Activated B cell treated with CpG ODN at 0.5 μM for 24 hours (primary cell): ENCODE measurements at regions not wholly inside any gene's neighbourhood (a gene's known extent, or its start where the extent isn't known, plus 50 kb on each side); places are given as distances from the start of the nearest gene placed in this dataset.

ENCODE experiments used
- ATAC-seq: fragments of 200-7000 bp; cut with Tn5 transposase; one replicate; pipeline ENCODE4 v1.10.0; 2021; ENCODE audit warnings: low read depth, mild to moderate bottlenecking, moderate library complexity
- CTCF ChIA-PET: fragments of 350-600 bp; sonication (Branson Sonifier 250); formaldehyde crosslinking; loops from one replicate; lab custom pipeline; 2021; ENCODE audit warnings: antibody characterized with exemption; lab: Charles Lee
- POLR2A ChIA-PET: fragments of 350-600 bp; sonication (Branson Sonifier 250); formaldehyde crosslinking; loops from one replicate; lab custom pipeline; 2021; ENCODE audit warnings: antibody characterized with exemption; lab: Charles Lee
- DNase-seq: peaks from one replicate; pipeline ENCODE4 v3.0.0; 2022
- H3K27ac Mint-ChIP-seq: one replicate; pipeline ENCODE4 v1.8.0; 2020; ENCODE audit warnings: mixed read lengths
- H3K27me3 Mint-ChIP-seq: one replicate; pipeline ENCODE4 v1.8.0; 2021; ENCODE audit warnings: mixed read lengths
- H3K36me3 Mint-ChIP-seq: one replicate; pipeline ENCODE4 v1.8.0; 2021; ENCODE audit warnings: low read depth, mixed read lengths
- H3K4me1 Mint-ChIP-seq: one replicate; pipeline ENCODE4 v1.8.0; 2021; ENCODE audit warnings: mixed read lengths
- H3K4me3 Mint-ChIP-seq: one replicate; pipeline ENCODE4 v1.8.0; 2020; ENCODE audit warnings: mild to moderate bottlenecking, mixed read lengths
- H3K9me3 Mint-ChIP-seq: one replicate; pipeline ENCODE4 v1.8.0; 2020; ENCODE audit warnings: mixed read lengths
- intact Hi-C: fragments of 100-400 bp; cut with micrococcal nuclease; formaldehyde crosslinking; loops from one replicate; pipeline ENCODE4 v1.15.1; 2024
- TF ChIP-seq, protein P1 (sequence below): fragments of 200-600 bp; IDR thresholded peaks from one replicate; pipeline ENCODE4 v1.8.0; 2022; ENCODE audit warnings: antibody characterized with exemption, mild to moderate bottlenecking

DNA sequence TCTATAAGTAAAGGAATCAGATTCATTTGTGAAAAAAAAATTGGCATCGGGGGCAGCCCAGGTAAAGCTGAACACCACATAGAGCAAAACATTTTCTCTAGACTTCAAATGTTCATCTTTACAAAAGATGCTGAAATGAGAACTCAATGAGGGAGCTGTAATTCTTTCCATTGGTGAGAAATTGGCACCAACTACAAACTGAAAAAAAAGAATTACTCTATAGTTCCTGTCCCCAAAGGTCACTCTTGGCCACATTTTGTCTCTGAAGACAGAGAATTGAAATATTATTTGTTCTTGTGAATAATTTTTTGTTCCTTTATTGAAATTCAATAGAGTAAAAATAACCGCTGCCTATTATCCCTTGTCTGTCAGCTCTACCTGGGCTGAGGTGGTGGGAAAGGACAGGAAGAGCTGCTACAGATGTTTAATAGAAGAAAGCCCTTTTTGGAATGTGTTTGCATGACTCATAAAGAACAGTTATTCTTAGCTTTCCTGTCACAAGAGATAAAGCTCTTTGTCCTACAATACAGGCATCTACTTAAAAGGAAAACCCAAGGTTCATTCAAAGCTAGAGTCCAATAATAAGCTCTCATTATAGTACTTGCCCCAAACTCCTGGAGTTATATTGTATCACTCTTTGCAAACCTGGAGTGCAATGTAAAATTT is 380.1 kb upstream of the KITLG start:
- TF ChIP-seq, protein P1, sequence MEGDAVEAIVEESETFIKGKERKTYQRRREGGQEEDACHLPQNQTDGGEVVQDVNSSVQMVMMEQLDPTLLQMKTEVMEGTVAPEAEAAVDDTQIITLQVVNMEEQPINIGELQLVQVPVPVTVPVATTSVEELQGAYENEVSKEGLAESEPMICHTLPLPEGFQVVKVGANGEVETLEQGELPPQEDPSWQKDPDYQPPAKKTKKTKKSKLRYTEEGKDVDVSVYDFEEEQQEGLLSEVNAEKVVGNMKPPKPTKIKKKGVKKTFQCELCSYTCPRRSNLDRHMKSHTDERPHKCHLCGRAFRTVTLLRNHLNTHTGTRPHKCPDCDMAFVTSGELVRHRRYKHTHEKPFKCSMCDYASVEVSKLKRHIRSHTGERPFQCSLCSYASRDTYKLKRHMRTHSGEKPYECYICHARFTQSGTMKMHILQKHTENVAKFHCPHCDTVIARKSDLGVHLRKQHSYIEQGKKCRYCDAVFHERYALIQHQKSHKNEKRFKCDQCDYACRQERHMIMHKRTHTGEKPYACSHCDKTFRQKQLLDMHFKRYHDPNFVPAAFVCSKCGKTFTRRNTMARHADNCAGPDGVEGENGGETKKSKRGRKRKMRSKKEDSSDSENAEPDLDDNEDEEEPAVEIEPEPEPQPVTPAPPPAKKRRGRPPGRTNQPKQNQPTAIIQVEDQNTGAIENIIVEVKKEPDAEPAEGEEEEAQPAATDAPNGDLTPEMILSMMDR, result no peak
- no peaks in the 10 kb centered on the region for H3K27me3 Mint-ChIP-seq
- H3K4me1 Mint-ChIP-seq, result no peaks in the 10 kb centered on the region
- CTCF ChIA-PET, result no interaction called here
- no peak overlapping the region for H3K4me3 Mint-ChIP-seq
- no peaks in the 10 kb centered on the region for H3K9me3 Mint-ChIP-seq
- intact Hi-C loops, result no loop called here
- no peaks in the 10 kb centered on the region for H3K36me3 Mint-ChIP-seq
- no peak for ATAC-seq
- no peak for DNase-seq
- no peak overlapping the region for H3K27ac Mint-ChIP-seq
- POLR2A ChIA-PET, result no interaction called here

DNA sequence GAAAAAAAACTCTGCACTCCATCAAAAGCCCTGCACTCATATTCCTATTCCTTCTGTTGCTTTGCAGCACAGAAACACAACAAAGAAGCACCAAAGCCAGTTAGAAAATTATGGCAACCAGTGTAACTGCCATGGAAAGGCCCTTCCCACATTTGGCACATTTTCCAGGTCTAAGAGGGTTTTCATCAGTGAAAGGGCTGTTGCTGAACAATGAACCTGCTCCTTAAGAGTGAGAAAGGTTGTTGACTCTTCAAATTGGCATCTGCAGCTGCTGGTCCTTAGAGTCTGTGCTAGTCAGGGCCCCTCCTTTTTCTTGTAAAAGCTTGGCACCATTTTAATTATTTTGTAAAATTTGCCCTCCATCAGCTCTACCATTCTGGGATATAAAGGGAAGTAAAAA is 378.7 kb upstream of the KITLG start:
- intact Hi-C loops, result no loop called here
- Mint-ChIP-seq H3K27ac (no peak overlapping the region), H3K4me1 (no peaks in the 10 kb centered on the region), H3K36me3 (no peaks in the 10 kb centered on the region), H3K9me3 (no peaks in the 10 kb centered on the region), H3K4me3 (no peak overlapping the region), H3K27me3 (no peaks in the 10 kb centered on the region)
- ChIA-PET POLR2A (no interaction called here), CTCF (no interaction called here)
- ATAC-seq (no peak), DNase-seq (no peak)
- TF ChIP-seq, protein P1, result no peak

DNA sequence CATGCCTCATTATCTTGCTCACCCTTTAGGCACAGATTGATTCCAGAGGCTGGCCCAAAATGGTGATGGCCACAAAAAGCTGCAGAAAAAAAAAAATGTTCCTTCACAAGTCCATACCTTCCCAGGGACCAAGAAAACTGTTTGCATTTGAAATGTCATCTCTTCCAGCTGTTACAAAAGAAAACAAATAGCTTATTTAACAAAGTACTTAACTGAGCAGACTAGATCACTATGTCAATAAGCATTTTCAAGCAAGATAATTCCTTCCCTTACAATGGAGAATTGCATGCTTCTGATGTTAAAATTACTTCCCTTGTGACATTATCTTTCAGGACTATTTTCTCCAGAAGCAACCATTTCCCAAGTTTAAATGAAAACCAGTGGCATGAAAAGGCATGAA is 377.9 kb upstream of the KITLG start:
- Mint-ChIP-seq H3K4me1 (no peaks in the 10 kb centered on the region), H3K27ac (no peak overlapping the region), H3K9me3 (no peaks in the 10 kb centered on the region), H3K4me3 (no peak overlapping the region), H3K27me3 (no peaks in the 10 kb centered on the region), H3K36me3 (no peaks in the 10 kb centered on the region)
- DNase-seq (no peak), ATAC-seq (no peak)
- TF ChIP-seq, protein P1, result no peak
- intact Hi-C loops, result no loop called here
- CTCF ChIA-PET, result interaction anchor here (0.6 to 0.7 kb wide), 2 partner anchors 11 to 194 kb away, joined by 3 read pairs; no protein-coding TSS in a partner anchor
- POLR2A ChIA-PET, result no interaction called here

DNA sequence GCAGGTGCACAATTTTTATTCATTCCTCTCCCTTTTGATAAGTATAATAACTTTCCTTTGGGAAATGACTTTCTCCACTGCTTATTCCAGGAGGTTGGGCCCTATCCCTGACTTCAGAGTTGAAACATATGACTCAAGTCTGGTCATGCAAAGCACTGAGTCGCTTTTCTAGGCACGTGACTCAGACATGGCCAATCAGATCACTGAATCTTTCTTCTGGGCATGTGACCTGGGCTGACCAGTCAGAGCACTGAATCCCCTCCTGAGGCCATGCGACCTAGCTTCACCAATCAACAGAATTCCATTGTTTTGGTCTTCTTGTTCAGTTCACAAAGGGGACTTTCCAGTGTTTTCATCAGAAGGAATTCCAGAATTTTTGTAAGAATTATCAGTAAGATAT is 377.1 kb upstream of the KITLG start:
- Mint-ChIP-seq H3K27me3 (no peaks in the 10 kb centered on the region), H3K9me3 (no peaks in the 10 kb centered on the region), H3K36me3 (no peaks in the 10 kb centered on the region), H3K27ac (no peak overlapping the region), H3K4me3 (no peak overlapping the region), H3K4me1 (no peaks in the 10 kb centered on the region)
- POLR2A ChIA-PET, result no interaction called here
- intact Hi-C loops, result no loop called here
- CTCF ChIA-PET, result no interaction called here
- TF ChIP-seq, protein P1, result no peak
- DNase-seq, result no peak
- ATAC-seq, result no peak

DNA sequence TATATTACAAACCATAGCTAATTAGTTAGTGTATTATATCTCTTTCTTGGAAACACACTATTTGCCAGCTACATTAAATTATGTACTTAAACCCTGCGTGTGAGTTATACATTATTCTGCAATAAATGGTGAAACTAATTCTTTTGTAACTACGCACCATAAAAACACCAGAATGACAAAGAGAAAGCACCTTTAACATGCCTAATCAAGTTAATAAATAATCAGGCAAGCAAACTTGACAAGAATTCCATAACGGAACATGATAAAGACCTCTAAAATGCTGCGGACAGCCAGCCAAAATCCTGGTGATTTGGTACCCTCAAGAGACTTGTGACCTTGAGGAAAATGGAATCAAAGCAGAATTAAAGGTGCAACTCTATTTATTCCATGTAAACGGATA is 375.3 kb upstream of the KITLG start:
- Mint-ChIP-seq H3K4me3 (no peak overlapping the region), H3K4me1 (no peaks in the 10 kb centered on the region), H3K27me3 (no peaks in the 10 kb centered on the region), H3K27ac (no peak overlapping the region), H3K36me3 (no peaks in the 10 kb centered on the region), H3K9me3 (no peaks in the 10 kb centered on the region)
- ChIA-PET POLR2A (no interaction called here), CTCF (no interaction called here)
- TF ChIP-seq, protein P1, result no peak
- intact Hi-C loops, result no loop called here
- ATAC-seq (no peak), DNase-seq (no peak)
